ENCODE measurements at regions not wholly inside any gene's neighbourhood (a gene's known extent, or its start where the extent isn't known, plus 50 kb on each side); places are given as distances from the start of the nearest gene placed in this dataset.

- TF ChIP-seq EP300 (IDR thresholded peaks at IDR 0.05), result no peak
- TF ChIP-seq, protein P1, sequence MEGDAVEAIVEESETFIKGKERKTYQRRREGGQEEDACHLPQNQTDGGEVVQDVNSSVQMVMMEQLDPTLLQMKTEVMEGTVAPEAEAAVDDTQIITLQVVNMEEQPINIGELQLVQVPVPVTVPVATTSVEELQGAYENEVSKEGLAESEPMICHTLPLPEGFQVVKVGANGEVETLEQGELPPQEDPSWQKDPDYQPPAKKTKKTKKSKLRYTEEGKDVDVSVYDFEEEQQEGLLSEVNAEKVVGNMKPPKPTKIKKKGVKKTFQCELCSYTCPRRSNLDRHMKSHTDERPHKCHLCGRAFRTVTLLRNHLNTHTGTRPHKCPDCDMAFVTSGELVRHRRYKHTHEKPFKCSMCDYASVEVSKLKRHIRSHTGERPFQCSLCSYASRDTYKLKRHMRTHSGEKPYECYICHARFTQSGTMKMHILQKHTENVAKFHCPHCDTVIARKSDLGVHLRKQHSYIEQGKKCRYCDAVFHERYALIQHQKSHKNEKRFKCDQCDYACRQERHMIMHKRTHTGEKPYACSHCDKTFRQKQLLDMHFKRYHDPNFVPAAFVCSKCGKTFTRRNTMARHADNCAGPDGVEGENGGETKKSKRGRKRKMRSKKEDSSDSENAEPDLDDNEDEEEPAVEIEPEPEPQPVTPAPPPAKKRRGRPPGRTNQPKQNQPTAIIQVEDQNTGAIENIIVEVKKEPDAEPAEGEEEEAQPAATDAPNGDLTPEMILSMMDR (IDR thresholded peaks at IDR 0.05), result no peak
These were observed 132.6 kb upstream of the TBCA start for GRCh38 chr5:77908787-77909186.
